ENCODE measurements at regions not wholly inside any gene's neighbourhood (a gene's known extent, or its start where the extent isn't known, plus 50 kb on each side); places are given as distances from the start of the nearest gene placed in this dataset.

- H3K36me3 Mint-ChIP-seq: peaks cover 33% of the 10 kb centered on the region
- ATAC-seq: no peak
- peaks cover 48% of the 10 kb centered on the region for H3K4me1 Mint-ChIP-seq
- H3K9me3 Mint-ChIP-seq: peaks cover 5% of the 10 kb centered on the region
- peak overlapping the region; percentile 58 for H3K27ac Mint-ChIP-seq
- DNase-seq (ENCODE audit: low spot score in 2 of 2): no peak
- H3K4me3 Mint-ChIP-seq: no peak overlapping the region
These were observed 148.8 kb downstream of the PFKFB3 start for GRCh38 chr10:6351495-6351894.

- H3K36me3 Mint-ChIP-seq: peaks cover 18% of the 10 kb centered on the region
- peaks cover 27% of the 10 kb centered on the region for H3K4me1 Mint-ChIP-seq
- no peak overlapping the region for H3K27ac Mint-ChIP-seq
- peaks cover 10% of the 10 kb centered on the region for H3K9me3 Mint-ChIP-seq
- H3K4me3 Mint-ChIP-seq: no peak overlapping the region
- no peak for DNase-seq (ENCODE audit: low spot score in 2 of 2)
- ATAC-seq: no peak
These were observed 150.8 kb downstream of the PFKFB3 start for GRCh38 chr10:6353526-6353925.

- Mint-ChIP-seq H3K4me3 (no peak overlapping the region), H3K4me1 (peaks cover 21% of the 10 kb centered on the region), H3K27ac (no peak overlapping the region), H3K36me3 (peaks cover 15% of the 10 kb centered on the region), H3K9me3 (peaks cover 11% of the 10 kb centered on the region)
- ATAC-seq (no peak), DNase-seq (ENCODE audit: low spot score in 2 of 2) (no peak)
These were observed 151.5 kb downstream of the PFKFB3 start for GRCh38 chr10:6354168-6354772.

- Mint-ChIP-seq H3K27ac (no peak overlapping the region), H3K4me1 (peaks cover 5% of the 10 kb centered on the region), H3K36me3 (peaks cover 7% of the 10 kb centered on the region), H3K4me3 (no peak overlapping the region), H3K9me3 (peaks cover 16% of the 10 kb centered on the region)
- ATAC-seq (no peak), DNase-seq (ENCODE audit: low spot score in 2 of 2) (no peak)
These were observed 153.6 kb downstream of the PFKFB3 start for GRCh38 chr10:6356280-6356793.

- no peak for DNase-seq (ENCODE audit: low spot score in 2 of 2)
- no peak for ATAC-seq
- Mint-ChIP-seq H3K4me3 (no peak overlapping the region), H3K4me1 (no peaks in the 10 kb centered on the region), H3K9me3 (peaks cover 9% of the 10 kb centered on the region), H3K27ac (no peak overlapping the region), H3K36me3 (no peaks in the 10 kb centered on the region)
These were observed 159.1 kb downstream of the PFKFB3 start for GRCh38 chr10:6361869-6362268.

- no peak overlapping the region for H3K4me3 Mint-ChIP-seq
- H3K27ac Mint-ChIP-seq: no peak overlapping the region
- no peaks in the 10 kb centered on the region for H3K36me3 Mint-ChIP-seq
- H3K4me1 Mint-ChIP-seq: no peaks in the 10 kb centered on the region
- ATAC-seq (no peak), DNase-seq (ENCODE audit: low spot score in 2 of 2) (no peak)
- H3K9me3 Mint-ChIP-seq: peaks cover 9% of the 10 kb centered on the region
These were observed 160.1 kb downstream of the PFKFB3 start for GRCh38 chr10:6362879-6363278.

- H3K36me3 Mint-ChIP-seq: no peaks in the 10 kb centered on the region
- DNase-seq (ENCODE audit: low spot score in 2 of 2) (no peak), ATAC-seq (no peak)
- no peak overlapping the region for H3K4me3 Mint-ChIP-seq
- H3K9me3 Mint-ChIP-seq: peaks cover 7% of the 10 kb centered on the region
- no peaks in the 10 kb centered on the region for H3K4me1 Mint-ChIP-seq
- H3K27ac Mint-ChIP-seq: no peak overlapping the region
These were observed 160.8 kb downstream of the PFKFB3 start for GRCh38 chr10:6363511-6363910.

- Mint-ChIP-seq H3K4me3 (no peak overlapping the region), H3K36me3 (no peaks in the 10 kb centered on the region), H3K27ac (no peak overlapping the region), H3K4me1 (no peaks in the 10 kb centered on the region), H3K9me3 (peaks cover 5% of the 10 kb centered on the region)
- ATAC-seq (no peak), DNase-seq (ENCODE audit: low spot score in 2 of 2) (no peak)
These were observed 161.6 kb downstream of the PFKFB3 start for GRCh38 chr10:6364283-6364682.

- Mint-ChIP-seq H3K4me3 (no peak overlapping the region), H3K36me3 (no peaks in the 10 kb centered on the region)
These were observed 162.2 kb downstream of the PFKFB3 start for GRCh38 chr10:6364893-6365292.

GRCh38 chr10:6365384-6365783, 162.7 kb downstream of the PFKFB3 start:
- Mint-ChIP-seq H3K9me3 (peaks cover 4% of the 10 kb centered on the region), H3K4me1 (no peaks in the 10 kb centered on the region), H3K36me3 (no peaks in the 10 kb centered on the region), H3K27ac (no peak overlapping the region), H3K4me3 (no peak overlapping the region)
- no peak for DNase-seq (ENCODE audit: low spot score in 2 of 2)
- no peak for ATAC-seq

More at GRCh38 chr10:6364893-6365292, 162.2 kb downstream of the PFKFB3 start:
- DNase-seq (ENCODE audit: low spot score in 2 of 2): no peak
- no peak overlapping the region for H3K27ac Mint-ChIP-seq
- no peaks in the 10 kb centered on the region for H3K4me1 Mint-ChIP-seq
- ATAC-seq: no peak
- peaks cover 5% of the 10 kb centered on the region for H3K9me3 Mint-ChIP-seq

Data from stimulated activated effector memory CD8-positive, alpha-beta T cell treated with anti-CD3 and anti-CD28 coated beads, Interleukin-12 subunit alpha, Interleukin-12 subunit beta, amount 100 ng/mL, for 72 hours (primary cell).